K562 (cell line): ENCODE measurements at regions not wholly inside any gene's neighbourhood (a gene's known extent, or its start where the extent isn't known, plus 50 kb on each side); places are given as distances from the start of the nearest gene placed in this dataset.
A peak's percentile ranks its signal among the peaks of the same experiment; 100 is the strongest.

Experiments
- ATAC-seq: fragments of 200-7000 bp; cut with Tn5 transposase; 3 replicates; pipeline ENCODE4 v1.9.1; 2020; ENCODE audit warnings: moderate library complexity
- BruUV-seq: library from RNA; stranded (reverse); fragments of 400-500 nt; replicated peaks from 2 replicates; lab custom pipeline; 2021; lab: Mats Ljungman, UMichigan
- CTCF ChIA-PET: fragments of 300-600 bp; formaldehyde crosslinking; extraction: SDS; loops from one replicate; lab custom pipeline; 2021; ENCODE audit warnings: low intra/inter-chr PET ratio; lab: Yijun Ruan, JAX
- POLR2A ChIA-PET: fragments of 300-600, 350-650 bp; sonication (Branson Sonifier 250); formaldehyde crosslinking; extraction: SDS; loops from one replicate; lab custom pipeline; 2021; ENCODE audit warnings: antibody characterized with exemption, inconsistent platforms; lab: Yijun Ruan, JAX
- DNase-seq, 4 experiments: peaks; one replicate each; pipeline versions ENCODE4 v3.0.0 to v3.0.0-alpha.2; 2011 to 2018; ENCODE audit warnings: low spot score in 3 of 4, mixed read lengths in 3 of 4; ENCODE audit errors: extremely low read depth in 1 of 4
- FAIRE-seq: peaks from 2 replicates; lab custom pipeline; 2011; peaks lifted over from hg19 to GRCh38; lab: Jason Lieb, UNC
- H2AFZ ChIP-seq: 2 replicates; pipeline ENCODE4 v1.6.0; 2011; ENCODE audit warnings: low read depth, low read length, control low read depth, inconsistent platforms
- H3K27ac ChIP-seq: fragments of 200-600 bp; 3 replicates; pipeline ENCODE4 v1.8.0; 2011; ENCODE audit warnings: low read depth, mild to moderate bottlenecking, control low read depth, inconsistent platforms, low read length, moderate library complexity, mixed read lengths; ENCODE audit errors: extremely low read depth
- H3K27me3 ChIP-seq, 2 experiments: fragments of 300-600 bp in 1 of 2; 2 replicates in 1 of 2; 3 replicates in 1 of 2; pipeline versions ENCODE4 v1.6.0 to v1.8.0; 2011; ENCODE audit warnings: inconsistent platforms in 2 of 2, low read length in 2 of 2, mild to moderate bottlenecking in 1 of 2, mixed read lengths in 1 of 2, moderate library complexity in 1 of 2; ENCODE audit not compliant: control insufficient read depth in 2 of 2, insufficient read depth in 2 of 2
- H3K36me3 ChIP-seq: fragments of 300-600 bp; 3 replicates; pipeline ENCODE4 v1.8.0; 2011; ENCODE audit warnings: mild to moderate bottlenecking, low read length, inconsistent platforms; ENCODE audit not compliant: control insufficient read depth, insufficient read depth
- H3K4me1 ChIP-seq, 2 experiments: fragments of 200-600 bp in 1 of 2; replicated peaks in 1 of 2; 2 replicates in 1 of 2; 3 replicates in 1 of 2; pipeline versions ENCODE4 v1.5.1 to v1.8.0; 2011; ENCODE audit warnings: inconsistent platforms in 2 of 2, low read length in 2 of 2, mild to moderate bottlenecking in 1 of 2, mixed read lengths in 1 of 2, moderate library complexity in 1 of 2; ENCODE audit not compliant: control insufficient read depth in 2 of 2, insufficient read depth in 2 of 2
- H3K4me2 ChIP-seq: 2 replicates; pipeline ENCODE4 v1.6.1; 2011; ENCODE audit warnings: low read length, control low read depth, inconsistent platforms, mixed read lengths; ENCODE audit not compliant: insufficient read depth
- H3K4me3 ChIP-seq: fragments of 200-600 bp; sonication (generic), shearing (Covaris generic); 2 replicates; pipeline ENCODE4 v1.5.1; 2016; ENCODE audit warnings: control low read depth, inconsistent platforms
- H3K79me2 ChIP-seq: fragments of 200-600 bp; 3 replicates; pipeline ENCODE4 v1.8.0; 2011; ENCODE audit warnings: low read length, inconsistent platforms; ENCODE audit not compliant: control insufficient read depth, insufficient read depth
- H3K9ac ChIP-seq, 2 experiments: 2 replicates each; pipeline versions ENCODE4 v1.6.0 to v1.6.1; 2011; ENCODE audit warnings: low read depth in 2 of 2, low read length in 2 of 2, control low read depth in 1 of 2, inconsistent platforms in 1 of 2, mild to moderate bottlenecking in 1 of 2, mixed read lengths in 1 of 2; ENCODE audit not compliant: insufficient read depth in 1 of 2
- H3K9me1 ChIP-seq: one replicate; pipeline ENCODE4 v1.6.0; 2011; ENCODE audit warnings: inconsistent platforms, mild to moderate bottlenecking, low read length, moderate library complexity; ENCODE audit not compliant: control insufficient read depth, insufficient read depth
- H3K9me3 ChIP-seq: replicated peaks from 2 replicates; pipeline ENCODE4 v1.5.1; 2011; ENCODE audit warnings: low read depth, low read length, inconsistent platforms; ENCODE audit not compliant: control insufficient read depth, insufficient read depth
- H4K20me1 ChIP-seq: replicated peaks from 2 replicates; pipeline ENCODE4 v1.6.1; 2011; ENCODE audit warnings: low read length, inconsistent platforms, mixed read lengths; ENCODE audit not compliant: control insufficient read depth, insufficient read depth
- CHD2 ChIP-seq: IDR thresholded peaks from 2 replicates; pipeline ENCODE4 v1.6.1; 2011; ENCODE audit warnings: low read depth, low read length
- FOXJ2 ChIP-seq: fragments of 200-800 bp; sonication (Bioruptor generic); IDR thresholded peaks from 2 replicates; pipeline ENCODE4 v1.6.1; 2016; ENCODE audit warnings: missing genetic modification characterization, missing compliant biosample characterization
- MYC ChIP-seq, 2 experiments: fragments of 250-450 bp in 1 of 2; sonication (Bioruptor Pico) in 1 of 2; IDR thresholded peaks; 2 replicates each; pipeline versions ENCODE4 v1.5.1 to v1.6.1; 2012 to 2021; ENCODE audit warnings: low read depth in 2 of 2, borderline replicate concordance in 1 of 2, improper control_type of control experiment in 1 of 2, low read length in 1 of 2, mild to moderate bottlenecking in 1 of 2, moderate library complexity in 1 of 2
- TCF7L2 ChIP-seq: fragments of 150-350 bp; IDR thresholded peaks from 2 replicates; pipeline ENCODE4 v1.6.1; 2016; ENCODE audit warnings: low read depth, mild to moderate bottlenecking, low read length, moderate library complexity
- ZNF174 ChIP-seq: fragments of 250-450 bp; sonication (Bioruptor Pico); IDR thresholded peaks from 2 replicates; pipeline ENCODE4 v1.4.0; 2020; ENCODE audit warnings: mild to moderate bottlenecking
- ZNF184 ChIP-seq: sonication (generic); formaldehyde crosslinking; IDR thresholded peaks from 2 replicates; pipeline ENCODE4 v1.5.0; 2020; ENCODE audit warnings: missing genetic modification reagents
- WGBS: fragments of 100-300 bp; shearing (Covaris generic); methylation state at CpG from one replicate; pipeline ENCODE4 v1.1.6; 2016; ENCODE audit warnings: low coverage, mixed read lengths; ENCODE audit not compliant: insufficient coverage; ENCODE audit errors: missing lambda C conversion rate; 5-methylcytosine and 5-hydroxymethylcytosine counted together
- in situ Hi-C: fragments of 300-500 bp; cut with MboI; formaldehyde crosslinking; loops from 4 replicates; pipeline ENCODE4 v1.15.0; 2018; ENCODE audit warnings: inconsistent platforms, mixed read lengths
- intact Hi-C: fragments of 100-400 bp; cut with micrococcal nuclease; formaldehyde crosslinking; loops from 2 replicates; pipeline ENCODE4 v1.14.2; 2022
- TF ChIP-seq, protein P1 (sequence below): fragments of 450-650 bp; IDR thresholded peaks from 2 replicates; pipeline ENCODE4 v1.7.0; 2016; ENCODE audit warnings: borderline replicate concordance

DNA sequence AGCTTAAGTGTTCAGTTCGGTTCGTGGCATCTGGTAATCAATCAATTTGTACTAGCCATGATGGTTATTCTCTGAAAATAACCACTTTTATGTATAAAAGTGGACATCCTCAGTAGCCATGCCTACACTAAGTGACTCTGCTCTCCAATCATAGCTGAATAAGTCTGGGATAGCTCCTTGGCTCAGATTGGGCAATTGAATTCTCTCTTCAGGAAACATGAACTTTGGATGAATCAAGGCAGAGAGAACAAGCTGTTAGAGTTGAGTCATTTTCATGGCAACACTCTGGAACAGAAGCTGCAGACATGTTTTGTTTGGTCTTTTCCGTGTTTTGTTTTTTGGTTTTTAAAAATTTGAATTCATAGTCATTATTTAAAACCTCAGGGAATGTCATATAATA is 66.8 kb upstream of the TMEM164 start:
- Histone ChIP-seq H3K4me1 (peaks cover 0 to 10% of the 10 kb centered on the region in 2 experiments; a peak in 2 of 5 replicates), H2AFZ (peak overlapping the region; percentile 62), H3K27ac (no peak overlapping the region), H3K4me2 (no peak overlapping the region), H3K9me1 (no peaks in the 10 kb centered on the region), H4K20me1 (no peaks in the 10 kb centered on the region), H3K79me2 (no peaks in the 10 kb centered on the region), H3K9ac (no peak overlapping the region), H3K27me3 (no peaks in the 10 kb centered on the region), H3K4me3 (no peak overlapping the region), H3K36me3 (no peaks in the 10 kb centered on the region), H3K9me3 (no peaks in the 10 kb centered on the region)
- in situ Hi-C loops: no loop called here
- ChIA-PET POLR2A (interaction anchor here (0.7 to 0.8 kb wide), 3 partner anchors 12 to 180 kb away, joined by 3 to 4 read pairs (median 3); no protein-coding TSS in a partner anchor), CTCF (no interaction called here)
- BruUV-seq: no TSS peak
- FAIRE-seq (no peak), DNase-seq (no peak), ATAC-seq (no peak)
- TF ChIP-seq ZNF184: no peak
- TF ChIP-seq, protein P1, sequence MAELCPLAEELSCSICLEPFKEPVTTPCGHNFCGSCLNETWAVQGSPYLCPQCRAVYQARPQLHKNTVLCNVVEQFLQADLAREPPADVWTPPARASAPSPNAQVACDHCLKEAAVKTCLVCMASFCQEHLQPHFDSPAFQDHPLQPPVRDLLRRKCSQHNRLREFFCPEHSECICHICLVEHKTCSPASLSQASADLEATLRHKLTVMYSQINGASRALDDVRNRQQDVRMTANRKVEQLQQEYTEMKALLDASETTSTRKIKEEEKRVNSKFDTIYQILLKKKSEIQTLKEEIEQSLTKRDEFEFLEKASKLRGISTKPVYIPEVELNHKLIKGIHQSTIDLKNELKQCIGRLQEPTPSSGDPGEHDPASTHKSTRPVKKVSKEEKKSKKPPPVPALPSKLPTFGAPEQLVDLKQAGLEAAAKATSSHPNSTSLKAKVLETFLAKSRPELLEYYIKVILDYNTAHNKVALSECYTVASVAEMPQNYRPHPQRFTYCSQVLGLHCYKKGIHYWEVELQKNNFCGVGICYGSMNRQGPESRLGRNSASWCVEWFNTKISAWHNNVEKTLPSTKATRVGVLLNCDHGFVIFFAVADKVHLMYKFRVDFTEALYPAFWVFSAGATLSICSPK: no peak
- no peak for TF ChIP-seq MYC (IDR thresholded peaks at IDR 0.05; ENCODE audit: low read depth, low read length)
- TF ChIP-seq MYC (CRISPR knock-in tag; IDR thresholded peaks at IDR 0.05; ENCODE audit: borderline replicate concordance, low read depth): no peak
- TF ChIP-seq ZNF174 (CRISPR knock-in tag): no peak
- TF ChIP-seq CHD2: no peak
- no peak for TF ChIP-seq FOXJ2 (tag)
- no peak for TF ChIP-seq TCF7L2
- WGBS: 42% methylated on average over 3 of the region's 3 CpGs
- intact Hi-C loops: no loop called here
